ENCODE measurements at regions not wholly inside any gene's neighbourhood (a gene's known extent, or its start where the extent isn't known, plus 50 kb on each side); places are given as distances from the start of the nearest gene placed in this dataset.

- no peak for TF ChIP-seq CTCF (IDR thresholded peaks at IDR 0.05; ENCODE audit: borderline replicate concordance, extremely low read depth, insufficient read depth)
- no peak overlapping the region for H3K4me3 ChIP-seq (ENCODE audit: low read length in 3 of 3)
- FAIRE-seq (no peak), DNase-seq (no peak)
- no peak overlapping the region for H3K27ac ChIP-seq (ENCODE audit: low read depth in 2 of 2, low read length in 2 of 2)
- H3K27me3 ChIP-seq (ENCODE audit: control insufficient read depth, insufficient read depth, low read length) = no peaks in the 10 kb centered on the region
- no peaks in the 10 kb centered on the region for H3K36me3 ChIP-seq (ENCODE audit: control insufficient read depth in 2 of 3, insufficient read depth in 3 of 3, low read length in 3 of 3)
- H3K9me3 ChIP-seq (ENCODE audit: control insufficient read depth in 2 of 3, insufficient read depth in 1 of 3, low read length in 3 of 3) = no peaks in the 10 kb centered on the region
- H3K9ac ChIP-seq (ENCODE audit: low read length in 3 of 3) = no peak overlapping the region
- intact Hi-C loops (cut with DNase I) = no loop called here
- no peaks in the 10 kb centered on the region for H3K4me1 ChIP-seq (ENCODE audit: control insufficient read depth in 2 of 3, insufficient read depth in 2 of 3, low read depth in 1 of 3, low read length in 3 of 3)
Measured at GRCh38 chr15:45759936-45760335, 125.1 kb downstream of the SQOR start.

GRCh38 chr15:45762726-45763125, 127.9 kb downstream of the SQOR start:
- Histone ChIP-seq H3K9me3 (ENCODE audit: control insufficient read depth in 2 of 3, insufficient read depth in 1 of 3, low read length in 3 of 3) (no peaks in the 10 kb centered on the region), H3K27me3 (ENCODE audit: control insufficient read depth, insufficient read depth, low read length) (no peaks in the 10 kb centered on the region), H3K36me3 (ENCODE audit: control insufficient read depth in 2 of 3, insufficient read depth in 3 of 3, low read length in 3 of 3) (no peaks in the 10 kb centered on the region), H3K27ac (ENCODE audit: low read depth in 2 of 2, low read length in 2 of 2) (no peak overlapping the region), H3K9ac (ENCODE audit: low read length in 3 of 3) (no peak overlapping the region), H3K4me3 (ENCODE audit: low read length in 3 of 3) (no peak overlapping the region), H3K4me1 (ENCODE audit: control insufficient read depth in 2 of 3, insufficient read depth in 2 of 3, low read depth in 1 of 3, low read length in 3 of 3) (no peaks in the 10 kb centered on the region)
- FAIRE-seq = no peak
- intact Hi-C loops (cut with DNase I) = no loop called here
- DNase-seq = no peak
- TF ChIP-seq CTCF (IDR thresholded peaks at IDR 0.05; ENCODE audit: borderline replicate concordance, extremely low read depth, insufficient read depth) = no peak

- no peak for FAIRE-seq
- no peak for TF ChIP-seq CTCF (IDR thresholded peaks at IDR 0.05; ENCODE audit: borderline replicate concordance, extremely low read depth, insufficient read depth)
- Histone ChIP-seq H3K27me3 (ENCODE audit: control insufficient read depth, insufficient read depth, low read length) (no peaks in the 10 kb centered on the region), H3K9ac (ENCODE audit: low read length in 3 of 3) (no peak overlapping the region), H3K36me3 (ENCODE audit: control insufficient read depth in 2 of 3, insufficient read depth in 3 of 3, low read length in 3 of 3) (no peaks in the 10 kb centered on the region), H3K4me1 (ENCODE audit: control insufficient read depth in 2 of 3, insufficient read depth in 2 of 3, low read depth in 1 of 3, low read length in 3 of 3) (no peaks in the 10 kb centered on the region), H3K27ac (ENCODE audit: low read depth in 2 of 2, low read length in 2 of 2) (no peak overlapping the region), H3K9me3 (ENCODE audit: control insufficient read depth in 2 of 3, insufficient read depth in 1 of 3, low read length in 3 of 3) (no peaks in the 10 kb centered on the region), H3K4me3 (ENCODE audit: low read length in 3 of 3) (no peak overlapping the region)
- intact Hi-C loops (cut with DNase I) = no loop called here
- DNase-seq = no peak
Measured at GRCh38 chr15:45763170-45763869, 128.5 kb downstream of the SQOR start.

GRCh38 chr15:45773149-45773548, 138.3 kb downstream of the SQOR start:
- FAIRE-seq = no peak
- no peak for TF ChIP-seq CTCF (IDR thresholded peaks at IDR 0.05; ENCODE audit: borderline replicate concordance, extremely low read depth, insufficient read depth)
- H3K9ac ChIP-seq (ENCODE audit: low read length in 3 of 3) = no peak overlapping the region
- peaks cover 0 to 2% (median 0%) of the 10 kb centered on the region in 3 donors for H3K9me3 ChIP-seq (ENCODE audit: control insufficient read depth in 2 of 3, insufficient read depth in 1 of 3, low read length in 3 of 3)
- H3K4me1 ChIP-seq (ENCODE audit: control insufficient read depth in 2 of 3, insufficient read depth in 2 of 3, low read depth in 1 of 3, low read length in 3 of 3) = no peaks in the 10 kb centered on the region
- intact Hi-C loops (cut with DNase I) = no loop called here
- H3K27me3 ChIP-seq (ENCODE audit: control insufficient read depth, insufficient read depth, low read length) = no peaks in the 10 kb centered on the region
- H3K27ac ChIP-seq (ENCODE audit: low read depth in 2 of 2, low read length in 2 of 2) = no peak overlapping the region
- H3K36me3 ChIP-seq (ENCODE audit: control insufficient read depth in 2 of 3, insufficient read depth in 3 of 3, low read length in 3 of 3) = no peaks in the 10 kb centered on the region
- H3K4me3 ChIP-seq (ENCODE audit: low read length in 3 of 3) = no peak overlapping the region
- DNase-seq = no peak
